Loucy (cell line): ENCODE measurements at regions not wholly inside any gene's neighbourhood (a gene's known extent, or its start where the extent isn't known, plus 50 kb on each side); places are given as distances from the start of the nearest gene placed in this dataset.

ENCODE experiments used
- H2AFZ ChIP-seq: fragments of 200-600 bp; sonication (generic); 2 replicates; pipeline ENCODE4 v1.6.0; 2016; ENCODE audit warnings: antibody characterized with exemption, mild to moderate bottlenecking, low read length, moderate library complexity
- H3F3A ChIP-seq: fragments of 200-600 bp; 2 replicates; pipeline ENCODE4 v1.6.0; 2016; ENCODE audit warnings: antibody characterized with exemption, low read depth, mild to moderate bottlenecking
- H3K27me3 ChIP-seq: fragments of 200-600 bp; sonication (generic); 2 replicates; pipeline ENCODE4 v1.6.1; 2014; ENCODE audit warnings: low read length, mild to moderate bottlenecking; ENCODE audit not compliant: insufficient read depth, poor library complexity, severe bottlenecking
- H3K36me3 ChIP-seq: fragments of 200-600 bp; sonication (generic); 2 replicates; pipeline ENCODE4 v1.6.1; 2016; ENCODE audit warnings: low read length; ENCODE audit not compliant: insufficient read depth
- H3K4me1 ChIP-seq: fragments of 200-600 bp; sonication (generic); 2 replicates; pipeline ENCODE4 v1.5.1; 2014; ENCODE audit warnings: low read length, mild to moderate bottlenecking; ENCODE audit not compliant: insufficient read depth, poor library complexity, severe bottlenecking
- H3K4me2 ChIP-seq: fragments of 200-600 bp; sonication (generic); 2 replicates; pipeline ENCODE4 v1.6.0; 2014; ENCODE audit warnings: antibody characterized with exemption, low read length, low read depth, mild to moderate bottlenecking; ENCODE audit not compliant: poor library complexity, severe bottlenecking
- H3K4me3 ChIP-seq: fragments of 200-600 bp; sonication (generic); 2 replicates; pipeline ENCODE4 v1.5.1; 2014; ENCODE audit warnings: low read length, mild to moderate bottlenecking, mixed read lengths; ENCODE audit not compliant: poor library complexity, severe bottlenecking
- H3K79me2 ChIP-seq: fragments of 200-600 bp; sonication (generic); 2 replicates; pipeline ENCODE4 v1.6.1; 2014; ENCODE audit warnings: low read length; ENCODE audit not compliant: insufficient read depth
- H3K9ac ChIP-seq: fragments of 200-600 bp; sonication (generic); 2 replicates; pipeline ENCODE4 v1.6.0; 2014; ENCODE audit warnings: mild to moderate bottlenecking, low read depth, low read length, moderate library complexity; ENCODE audit not compliant: poor library complexity, severe bottlenecking
- H3K9me2 ChIP-seq: fragments of 200-600 bp; sonication (generic); replicated peaks from 2 replicates; pipeline ENCODE4 v1.6.1; 2016; ENCODE audit warnings: low read depth, low read length, mixed read lengths
- H3K9me3 ChIP-seq: fragments of 200-600 bp; sonication (generic); 2 replicates; pipeline ENCODE4 v1.6.1; 2014; ENCODE audit warnings: mild to moderate bottlenecking, antibody characterized with exemption, low read length, low read depth; ENCODE audit not compliant: insufficient read depth
- H4K20me1 ChIP-seq: fragments of 200-600 bp; sonication (generic); 2 replicates; pipeline ENCODE4 v1.6.0; 2014; ENCODE audit warnings: antibody characterized with exemption, low read length, mild to moderate bottlenecking; ENCODE audit not compliant: insufficient read depth, poor library complexity, severe bottlenecking
- EZH2phosphoT487 ChIP-seq: fragments of 200-600 bp; IDR thresholded peaks from 2 replicates; pipeline ENCODE4 v1.6.1; 2018; ENCODE audit warnings: antibody characterized with exemption, mild to moderate bottlenecking, moderate library complexity, borderline replicate concordance
- TF ChIP-seq, protein P1 (sequence below): fragments of 200-600 bp; sonication (generic); conservative IDR thresholded peaks from 2 replicates; pipeline ENCODE4 v1.5.1; 2014; ENCODE audit warnings: mild to moderate bottlenecking, antibody characterized with exemption, low read length

DNA sequence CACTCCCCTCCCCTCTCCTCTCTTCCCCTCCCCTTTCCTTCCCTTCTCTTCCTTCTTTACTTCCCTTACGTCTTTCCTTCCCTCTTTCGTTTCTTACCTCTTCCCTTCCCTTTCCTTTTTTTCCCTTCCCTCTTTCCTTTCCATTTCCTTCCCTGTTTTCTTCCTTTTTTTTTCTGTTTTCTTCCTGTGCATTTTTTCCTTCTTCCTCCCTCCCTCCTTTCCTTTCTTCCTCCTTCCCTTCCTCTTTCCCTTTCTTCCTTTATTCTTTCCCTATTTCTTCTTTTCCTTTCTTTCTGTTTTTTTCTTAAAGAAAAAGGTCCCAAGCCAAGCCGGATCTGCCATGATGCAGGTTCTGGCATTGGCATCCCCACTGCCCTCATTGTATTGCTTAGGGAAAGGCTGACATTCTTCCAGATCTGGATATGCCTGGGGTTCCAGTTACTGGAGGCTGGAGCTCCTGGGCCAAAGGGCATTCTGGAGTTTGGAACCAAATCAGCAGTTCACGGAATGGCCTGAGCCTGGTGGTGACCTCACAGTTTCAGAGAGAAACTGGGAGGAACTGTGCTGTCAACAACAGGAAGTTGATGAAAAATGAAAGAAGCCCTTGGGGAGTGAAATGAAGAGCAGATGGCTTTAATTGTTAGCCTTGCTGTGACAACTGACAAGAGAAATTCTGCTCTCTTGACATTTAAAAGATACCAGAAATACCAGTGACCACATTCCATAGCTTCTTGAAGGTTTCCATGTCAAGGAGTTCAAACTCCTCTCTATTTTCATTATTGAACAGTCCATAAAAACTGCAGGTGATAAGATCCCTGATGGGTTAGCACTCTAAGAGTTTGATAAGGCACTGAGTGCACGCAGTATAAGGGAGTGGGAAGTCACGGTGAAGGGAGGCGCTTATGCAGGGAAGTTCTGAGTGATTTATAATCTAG lies 622.1 kb downstream of the SPRY1 start:
- Histone ChIP-seq H3K4me1 (peaks cover 9% of the 10 kb centered on the region), H3K4me3 (no peak overlapping the region), H3K79me2 (no peaks in the 10 kb centered on the region), H2AFZ (peak overlapping the region; percentile 52), H3K4me2 (peak overlapping the region; percentile 20), H3K9me3 (no peaks in the 10 kb centered on the region), H3K9me2 (no peaks in the 10 kb centered on the region), H3K36me3 (no peaks in the 10 kb centered on the region), H3F3A (no peaks in the 10 kb centered on the region), H4K20me1 (no peaks in the 10 kb centered on the region), H3K9ac (no peak overlapping the region), H3K27me3 (no peaks in the 10 kb centered on the region)
- no peak for TF ChIP-seq EZH2phosphoT487
- TF ChIP-seq, protein P1, sequence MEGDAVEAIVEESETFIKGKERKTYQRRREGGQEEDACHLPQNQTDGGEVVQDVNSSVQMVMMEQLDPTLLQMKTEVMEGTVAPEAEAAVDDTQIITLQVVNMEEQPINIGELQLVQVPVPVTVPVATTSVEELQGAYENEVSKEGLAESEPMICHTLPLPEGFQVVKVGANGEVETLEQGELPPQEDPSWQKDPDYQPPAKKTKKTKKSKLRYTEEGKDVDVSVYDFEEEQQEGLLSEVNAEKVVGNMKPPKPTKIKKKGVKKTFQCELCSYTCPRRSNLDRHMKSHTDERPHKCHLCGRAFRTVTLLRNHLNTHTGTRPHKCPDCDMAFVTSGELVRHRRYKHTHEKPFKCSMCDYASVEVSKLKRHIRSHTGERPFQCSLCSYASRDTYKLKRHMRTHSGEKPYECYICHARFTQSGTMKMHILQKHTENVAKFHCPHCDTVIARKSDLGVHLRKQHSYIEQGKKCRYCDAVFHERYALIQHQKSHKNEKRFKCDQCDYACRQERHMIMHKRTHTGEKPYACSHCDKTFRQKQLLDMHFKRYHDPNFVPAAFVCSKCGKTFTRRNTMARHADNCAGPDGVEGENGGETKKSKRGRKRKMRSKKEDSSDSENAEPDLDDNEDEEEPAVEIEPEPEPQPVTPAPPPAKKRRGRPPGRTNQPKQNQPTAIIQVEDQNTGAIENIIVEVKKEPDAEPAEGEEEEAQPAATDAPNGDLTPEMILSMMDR: no peak

DNA sequence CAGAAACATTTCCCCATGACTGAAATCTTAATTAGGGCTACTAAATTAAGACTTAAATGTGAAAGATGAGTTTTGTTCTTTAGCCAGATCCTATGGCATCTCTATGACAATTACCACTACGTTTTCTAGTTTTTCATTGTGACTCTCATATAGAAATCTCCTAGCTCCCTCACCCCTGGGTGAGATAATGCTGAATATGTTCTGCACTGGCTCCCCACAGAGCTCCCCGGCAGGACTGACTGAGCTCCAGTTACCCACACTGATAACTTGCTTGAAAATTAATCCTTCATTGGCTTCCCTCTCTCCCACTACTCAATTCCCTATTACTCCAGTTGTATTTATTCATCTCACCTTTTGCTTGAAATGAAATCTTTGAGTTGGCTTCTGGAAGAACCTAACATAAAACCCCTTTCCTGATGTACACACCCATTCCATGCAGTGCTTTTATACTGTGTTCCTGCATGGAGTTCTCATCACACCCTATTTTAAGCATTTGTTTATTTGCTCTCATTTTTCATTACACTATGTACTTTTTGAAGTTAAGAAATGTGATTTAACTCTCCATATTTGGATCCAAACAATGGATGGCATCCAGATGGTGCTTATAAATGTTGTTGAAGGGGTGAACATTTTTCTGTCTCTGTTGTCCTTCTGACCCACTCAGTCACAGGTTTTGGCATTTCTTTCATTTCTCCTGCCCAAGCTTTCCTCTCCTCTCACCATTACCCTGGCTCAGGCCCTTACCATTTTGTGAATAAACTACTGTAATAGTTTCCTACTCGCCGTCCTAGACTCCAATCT lies 623.4 kb downstream of the SPRY1 start:
- no peaks in the 10 kb centered on the region for H3K9me3 ChIP-seq
- no peaks in the 10 kb centered on the region for H3K36me3 ChIP-seq
- no peaks in the 10 kb centered on the region for H4K20me1 ChIP-seq
- TF ChIP-seq EZH2phosphoT487: no peak
- TF ChIP-seq, protein P1: no peak
- no peak overlapping the region for H3K9ac ChIP-seq
- no peaks in the 10 kb centered on the region for H3K79me2 ChIP-seq
- no peaks in the 10 kb centered on the region for H3K27me3 ChIP-seq
- no peaks in the 10 kb centered on the region for H3F3A ChIP-seq
- H3K4me1 ChIP-seq: peaks cover 9% of the 10 kb centered on the region
- H3K4me2 ChIP-seq: no peak overlapping the region
- no peaks in the 10 kb centered on the region for H3K9me2 ChIP-seq
- H2AFZ ChIP-seq: peak overlapping the region; percentile 33; the same call in 1 of the 2 replicates
- H3K4me3 ChIP-seq: no peak overlapping the region

DNA sequence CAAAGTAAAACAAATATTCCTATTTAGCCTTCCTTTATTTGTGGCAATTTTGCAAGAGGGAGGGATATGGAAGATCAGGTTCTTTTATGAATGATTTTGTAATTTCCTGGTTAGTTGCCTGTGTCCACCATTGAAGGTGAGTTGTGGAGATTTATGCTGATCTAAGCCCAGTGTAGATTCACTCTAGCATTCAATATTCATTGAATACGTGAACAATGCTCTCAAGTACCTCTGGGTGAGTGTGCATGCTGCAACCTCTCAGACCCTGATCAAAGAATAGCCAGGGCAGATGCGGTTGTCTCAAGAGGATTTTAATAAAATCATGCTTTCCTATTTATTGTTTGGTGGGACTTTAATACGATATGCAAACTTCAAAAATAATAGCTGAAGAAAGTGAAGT lies 628.4 kb downstream of the SPRY1 start:
- Histone ChIP-seq H3K4me2 (no peak overlapping the region), H3K9ac (no peak overlapping the region), H3K79me2 (no peaks in the 10 kb centered on the region), H3K36me3 (no peaks in the 10 kb centered on the region), H3K27me3 (no peaks in the 10 kb centered on the region), H3K9me3 (no peaks in the 10 kb centered on the region), H4K20me1 (no peaks in the 10 kb centered on the region), H3K4me1 (no peaks in the 10 kb centered on the region), H3K4me3 (no peak overlapping the region), H3K9me2 (no peaks in the 10 kb centered on the region), H3F3A (no peaks in the 10 kb centered on the region), H2AFZ (no peak overlapping the region)
- TF ChIP-seq, protein P1: no peak
- TF ChIP-seq EZH2phosphoT487: no peak
